Astrocyte of the cerebellum (primary cell): ENCODE measurements at regions not wholly inside any gene's neighbourhood (a gene's known extent, or its start where the extent isn't known, plus 50 kb on each side); places are given as distances from the start of the nearest gene placed in this dataset.
"Not testable (repeated sequence)": the region's sequence is repeated elsewhere in the genome, so short reads cannot be mapped to it uniquely, and the experiment has no call there.

Experiments
- DNase-seq: peaks from one replicate; pipeline ENCODE4 v3.0.0-alpha.2; 2011; ENCODE audit warnings: low read depth
- H3K4me3 ChIP-seq: 2 replicates; pipeline ENCODE4 v1.5.1; 2011; ENCODE audit warnings: mild to moderate bottlenecking, low read depth, low read length, moderate library complexity
- CTCF ChIP-seq: IDR thresholded peaks from 2 replicates; pipeline ENCODE4 v1.5.1; 2012; ENCODE audit warnings: low read length, low read depth, moderate library complexity, mild to moderate bottlenecking; ENCODE audit errors: missing control alignments
- in situ Hi-C: cut with HindIII; loops from 2 replicates; pipeline ENCODE4 v1.10.0; 2017; ENCODE audit warnings: low sequenced_read_pairs

- TF ChIP-seq CTCF = no peak
- H3K4me3 ChIP-seq = no peak overlapping the region
- DNase-seq = no peak
- in situ Hi-C loops = no loop called here
Observed at GRCh38 chr2:53342248-53342647, 425.4 kb upstream of the CHAC2 start.

- H3K4me3 ChIP-seq = no peak overlapping the region
- no peak for DNase-seq
- in situ Hi-C loops = no loop called here
- TF ChIP-seq CTCF = no peak
Observed at GRCh38 chr2:53334610-53335009, 433.0 kb upstream of the CHAC2 start.

GRCh38 chr2:53331667-53332066 is 435.9 kb upstream of the CHAC2 start:
- DNase-seq = no peak
- no peak for TF ChIP-seq CTCF
- in situ Hi-C loops = no loop called here
- no peak overlapping the region for H3K4me3 ChIP-seq

GRCh38 chr2:53317861-53318260 is 449.7 kb upstream of the CHAC2 start:
- TF ChIP-seq CTCF = no peak
- H3K4me3 ChIP-seq = no peak overlapping the region
- no peak for DNase-seq
- in situ Hi-C loops = no loop called here

GRCh38 chr2:53315149-53315548 is 452.5 kb upstream of the CHAC2 start:
- in situ Hi-C loops = no loop called here
- no peak overlapping the region for H3K4me3 ChIP-seq
- no peak for TF ChIP-seq CTCF
- no peak for DNase-seq

GRCh38 chr2:53314718-53315117 is 452.9 kb upstream of the CHAC2 start:
- H3K4me3 ChIP-seq = no peak overlapping the region
- DNase-seq = no peak
- TF ChIP-seq CTCF = no peak
- in situ Hi-C loops = no loop called here

- in situ Hi-C loops, DNase-seq, H3K4me3 ChIP-seq: not testable (repeated sequence)
Observed at GRCh38 chr2:53313644-53314043, 454.0 kb upstream of the CHAC2 start.
